GM12878 (cell line): ENCODE measurements at regions not wholly inside any gene's neighbourhood (a gene's known extent, or its start where the extent isn't known, plus 50 kb on each side); places are given as distances from the start of the nearest gene placed in this dataset.
A peak's percentile ranks its signal among the peaks of the same experiment; 100 is the strongest.

Experiments used
- ATAC-seq: fragments of 200-7000 bp; cut with Tn5 transposase; 3 replicates; pipeline ENCODE4 v1.9.1; 2020; ENCODE audit warnings: mild to moderate bottlenecking, moderate library complexity
- BruUV-seq: library from RNA; stranded (reverse); fragments of 400-500 nt; replicated peaks from 2 replicates; lab custom pipeline; 2021; lab: Mats Ljungman, UMichigan
- CTCF ChIA-PET: fragments of 300-600 bp; sonication (Branson Sonifier 250); formaldehyde crosslinking; extraction: SDS; loops from one replicate; lab custom pipeline; 2021; ENCODE audit warnings: inconsistent platforms; lab: Yijun Ruan, JAX
- POLR2A ChIA-PET: fragments of 350-600 bp; formaldehyde crosslinking; extraction: SDS; loops from one replicate; lab custom pipeline; 2021; ENCODE audit warnings: inconsistent platforms; lab: Charles Lee
- RAD21 ChIA-PET: fragments of 300-600 bp; sonication (Branson Sonifier 250); formaldehyde crosslinking; loops from one replicate; lab custom pipeline; 2023; ENCODE audit warnings: antibody characterized with exemption; ENCODE audit not compliant: unreplicated experiment; lab: Charles Lee
- SMC1A ChIA-PET: fragments of 300-600 bp; sonication (Branson Sonifier 250); formaldehyde crosslinking; loops from one replicate; lab custom pipeline; 2023; ENCODE audit not compliant: unreplicated experiment, uncharacterized antibody; lab: Charles Lee
- DNase-seq: peaks from one replicate; pipeline ENCODE4 v3.0.0-alpha.2; 2011; ENCODE audit warnings: low read depth, low spot score
- FAIRE-seq: peaks from 3 replicates; lab custom pipeline; 2011; peaks lifted over from hg19 to GRCh38; lab: Jason Lieb, UNC
- H2AFZ ChIP-seq: 2 replicates; pipeline ENCODE4 v1.6.0; 2011; ENCODE audit warnings: low read depth, low read length, control low read depth; ENCODE audit not compliant: control insufficient read depth
- H3K27ac ChIP-seq: 2 replicates; pipeline ENCODE4 v1.5.1; 2011; ENCODE audit warnings: control low read depth; ENCODE audit not compliant: control insufficient read depth, insufficient read depth
- H3K27me3 ChIP-seq, 2 experiments: replicated peaks in 1 of 2; 2 replicates each; pipeline versions ENCODE4 v1.6.0 to v1.6.1; 2011; ENCODE audit warnings: low read length in 1 of 2; ENCODE audit not compliant: control insufficient read depth in 2 of 2, insufficient read depth in 2 of 2
- H3K36me3 ChIP-seq, 2 experiments: 2 replicates each; pipeline ENCODE4 v1.5.1; 2011; ENCODE audit warnings: low read length in 1 of 2; ENCODE audit not compliant: control insufficient read depth in 2 of 2, insufficient read depth in 2 of 2
- H3K4me1 ChIP-seq: 2 replicates; pipeline ENCODE4 v1.6.1; 2011; ENCODE audit warnings: mild to moderate bottlenecking, low read length, moderate library complexity, mixed read lengths; ENCODE audit not compliant: control insufficient read depth, insufficient read depth
- H3K4me2 ChIP-seq: 2 replicates; pipeline ENCODE4 v1.6.0; 2011; ENCODE audit warnings: control low read depth; ENCODE audit not compliant: control insufficient read depth, insufficient read depth
- H3K4me3 ChIP-seq: fragments of 200-600 bp; sonication (generic); 2 replicates; pipeline ENCODE4 v1.5.1; 2016
- H3K79me2 ChIP-seq: 2 replicates; pipeline ENCODE4 v1.6.0; 2011; ENCODE audit warnings: low read length; ENCODE audit not compliant: control insufficient read depth, insufficient read depth
- H3K9ac ChIP-seq: 2 replicates; pipeline ENCODE4 v1.8.0; 2011; ENCODE audit warnings: low read length, control low read depth, mixed read lengths; ENCODE audit not compliant: control insufficient read depth, insufficient read depth
- H3K9me3 ChIP-seq: replicated peaks from 3 replicates; pipeline ENCODE4 v1.5.1; 2011; ENCODE audit warnings: mild to moderate bottlenecking, low read length; ENCODE audit not compliant: control insufficient read depth, insufficient read depth
- H4K20me1 ChIP-seq: 2 replicates; pipeline ENCODE4 v1.6.0; 2011; ENCODE audit not compliant: control insufficient read depth, insufficient read depth
- CBFB ChIP-seq: IDR thresholded peaks from 2 replicates; pipeline ENCODE4 v1.6.1; 2016; ENCODE audit warnings: antibody characterized with exemption, low read depth
- CHD4 ChIP-seq: fragments of 200-600 bp; sonication (generic); IDR thresholded peaks from 2 replicates; pipeline ENCODE4 v1.6.1; 2016; ENCODE audit warnings: mild to moderate bottlenecking
- CREM ChIP-seq: IDR thresholded peaks from 2 replicates; pipeline ENCODE4 v1.6.1; 2014; ENCODE audit warnings: antibody characterized with exemption, low read depth
- EGR1 ChIP-seq, 2 experiments: IDR thresholded peaks; 1 replicate in 1 of 2; 2 replicates in 1 of 2; pipeline ENCODE4 v1.6.1; 2011 to 2012; ENCODE audit warnings: low read depth in 2 of 2, low read length in 2 of 2, borderline replicate concordance in 1 of 2, mild to moderate bottlenecking in 1 of 2, moderate library complexity in 1 of 2
- EZH2 ChIP-seq: IDR thresholded peaks from 2 replicates; pipeline ENCODE4 v1.6.1; 2012; ENCODE audit warnings: low read depth, mild to moderate bottlenecking, control low read depth, inconsistent platforms, low read length, borderline replicate concordance; ENCODE audit not compliant: control insufficient read depth
- HSF1 ChIP-seq: fragments of 150-350 bp; IDR thresholded peaks from 2 replicates; pipeline ENCODE4 v1.6.1; 2014; ENCODE audit warnings: mild to moderate bottlenecking, low read depth, low read length
- IKZF2 ChIP-seq, 2 experiments: fragments of 450-650 bp; IDR thresholded peaks; 2 replicates each; pipeline ENCODE4 v1.6.1; 2017; ENCODE audit warnings: mild to moderate bottlenecking in 2 of 2, moderate library complexity in 2 of 2
- RUNX3 ChIP-seq: IDR thresholded peaks from 2 replicates; pipeline ENCODE4 v1.6.1; 2012; ENCODE audit warnings: low read length, inconsistent platforms
- TAF1 ChIP-seq: IDR thresholded peaks from 2 replicates; pipeline ENCODE4 v1.6.1; 2011; ENCODE audit warnings: mild to moderate bottlenecking, low read depth, low read length, borderline replicate concordance
- WGBS: methylation state at CpG from one replicate; pipeline ENCODE4 v1.1.6; 2016; ENCODE audit warnings: low lambda C conversion rate; ENCODE audit not compliant: insufficient replicate concordance, insufficient coverage; ENCODE audit errors: missing lambda C conversion rate; 5-methylcytosine and 5-hydroxymethylcytosine counted together
- in situ Hi-C: fragments of 300-500 bp; cut with MboI; formaldehyde crosslinking; loops from 9 replicates; pipeline ENCODE4 v1.14.3; 2018; ENCODE audit warnings: mixed read lengths
- intact Hi-C: fragments of 100-400 bp; cut with micrococcal nuclease; formaldehyde crosslinking; loops from one replicate; pipeline ENCODE4 v1.14.2; 2022; ENCODE audit not compliant: unreplicated experiment
- TF ChIP-seq, protein P1 (sequence below): fragments of 450-650 bp; formaldehyde crosslinking; IDR thresholded peaks from 2 replicates; pipeline ENCODE4 v1.4.0; 2020; ENCODE audit warnings: mild to moderate bottlenecking, moderate library complexity

DNA sequence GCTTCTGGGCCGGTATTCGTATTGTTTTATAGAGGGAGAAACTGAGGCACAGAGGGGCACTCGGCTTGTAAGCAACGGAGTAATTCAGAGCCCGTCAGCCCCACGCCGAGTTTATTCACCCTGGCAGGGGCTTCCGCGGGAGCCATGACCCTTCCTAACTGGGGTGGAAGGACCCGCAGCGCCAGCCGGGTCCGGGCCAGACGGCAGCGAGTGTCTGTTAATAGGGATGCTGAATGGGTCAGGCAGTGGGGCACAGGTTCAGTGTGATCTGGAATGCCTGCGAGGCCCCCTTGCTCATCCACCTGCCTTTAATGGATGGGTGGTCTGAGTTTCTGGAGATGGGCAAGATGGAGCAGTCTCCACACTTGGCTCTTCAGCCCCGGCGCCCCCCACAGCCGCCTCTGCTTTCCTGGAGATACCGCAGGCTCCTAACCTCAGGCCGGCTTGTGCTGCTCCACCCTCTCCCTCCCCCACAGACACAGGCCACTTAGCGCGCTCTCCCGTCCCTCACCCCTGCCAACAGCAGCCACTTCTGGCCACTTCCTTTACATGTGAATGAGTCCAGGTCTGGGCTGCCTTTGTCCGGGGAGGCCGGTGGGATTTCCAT is 147.1 kb downstream of the ERCC6L2 start:
- no peak for DNase-seq
- H3K27me3 ChIP-seq = peaks cover 19 to 22% of the 10 kb centered on the region in 2 experiments
- ChIA-PET RAD21 (no interaction called here), CTCF (no interaction called here), POLR2A (no interaction called here), SMC1A (no interaction called here)
- FAIRE-seq = no peak
- WGBS = 23% methylated on average over 26 of the region's 26 CpGs
- no peak overlapping the region; the same call in 1 of the 2 replicates for H3K4me2 ChIP-seq
- H3K9ac ChIP-seq = no peak overlapping the region
- H4K20me1 ChIP-seq = no peaks in the 10 kb centered on the region; the same call in 1 of the 2 replicates
- no peaks in the 10 kb centered on the region for H3K79me2 ChIP-seq
- H3K4me3 ChIP-seq = no peak overlapping the region
- no TSS peak for BruUV-seq
- no peaks in the 10 kb centered on the region for H3K36me3 ChIP-seq
- H3K9me3 ChIP-seq = no peaks in the 10 kb centered on the region
- no peak for TF ChIP-seq TAF1
- TF ChIP-seq EGR1 (IDR thresholded peaks at IDR 0.05; ENCODE audit: borderline replicate concordance in 1 of 2, low read depth in 2 of 2, low read length in 2 of 2) = 0 out of 3 replicates have a peak, but pooled peaks of 1 of the 2 experiments have one; percentile 10
- peak; percentile 46; the same call in 1 of the 2 replicates for TF ChIP-seq RUNX3
- no peak for TF ChIP-seq CBFB
- 0 out of 2 replicates have a peak, but pooled peaks have one; percentile 62 for TF ChIP-seq EZH2
- TF ChIP-seq CREM = no peak
- TF ChIP-seq IKZF2 (IDR thresholded peaks at IDR 0.05) = no peak
- TF ChIP-seq CHD4 = no peak
- no peak for TF ChIP-seq HSF1
- TF ChIP-seq, protein P1, sequence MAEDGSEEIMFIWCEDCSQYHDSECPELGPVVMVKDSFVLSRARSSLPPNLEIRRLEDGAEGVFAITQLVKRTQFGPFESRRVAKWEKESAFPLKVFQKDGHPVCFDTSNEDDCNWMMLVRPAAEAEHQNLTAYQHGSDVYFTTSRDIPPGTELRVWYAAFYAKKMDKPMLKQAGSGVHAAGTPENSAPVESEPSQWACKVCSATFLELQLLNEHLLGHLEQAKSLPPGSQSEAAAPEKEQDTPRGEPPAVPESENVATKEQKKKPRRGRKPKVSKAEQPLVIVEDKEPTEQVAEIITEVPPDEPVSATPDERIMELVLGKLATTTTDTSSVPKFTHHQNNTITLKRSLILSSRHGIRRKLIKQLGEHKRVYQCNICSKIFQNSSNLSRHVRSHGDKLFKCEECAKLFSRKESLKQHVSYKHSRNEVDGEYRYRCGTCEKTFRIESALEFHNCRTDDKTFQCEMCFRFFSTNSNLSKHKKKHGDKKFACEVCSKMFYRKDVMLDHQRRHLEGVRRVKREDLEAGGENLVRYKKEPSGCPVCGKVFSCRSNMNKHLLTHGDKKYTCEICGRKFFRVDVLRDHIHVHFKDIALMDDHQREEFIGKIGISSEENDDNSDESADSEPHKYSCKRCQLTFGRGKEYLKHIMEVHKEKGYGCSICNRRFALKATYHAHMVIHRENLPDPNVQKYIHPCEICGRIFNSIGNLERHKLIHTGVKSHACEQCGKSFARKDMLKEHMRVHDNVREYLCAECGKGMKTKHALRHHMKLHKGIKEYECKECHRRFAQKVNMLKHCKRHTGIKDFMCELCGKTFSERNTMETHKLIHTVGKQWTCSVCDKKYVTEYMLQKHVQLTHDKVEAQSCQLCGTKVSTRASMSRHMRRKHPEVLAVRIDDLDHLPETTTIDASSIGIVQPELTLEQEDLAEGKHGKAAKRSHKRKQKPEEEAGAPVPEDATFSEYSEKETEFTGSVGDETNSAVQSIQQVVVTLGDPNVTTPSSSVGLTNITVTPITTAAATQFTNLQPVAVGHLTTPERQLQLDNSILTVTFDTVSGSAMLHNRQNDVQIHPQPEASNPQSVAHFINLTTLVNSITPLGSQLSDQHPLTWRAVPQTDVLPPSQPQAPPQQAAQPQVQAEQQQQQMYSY (CRISPR knock-in tag) = no peak
- peaks cover 5% of the 10 kb centered on the region; the same call in 1 of the 2 replicates for H3K4me1 ChIP-seq
- H2AFZ ChIP-seq = no peak overlapping the region
- ATAC-seq = peak; percentile 44
- intact Hi-C loops = no loop called here
- in situ Hi-C loops = no loop called here
- no peak overlapping the region for H3K27ac ChIP-seq
